ENCODE measurements at regions not wholly inside any gene's neighbourhood (a gene's known extent, or its start where the extent isn't known, plus 50 kb on each side); places are given as distances from the start of the nearest gene placed in this dataset.

GRCh38 chr2:219702796-219703545, 75.5 kb downstream of the SLC4A3 start:
- H3K79me2 ChIP-seq (ENCODE audit: control insufficient read depth, insufficient read depth, low read length): no peaks in the 10 kb centered on the region
- no peak overlapping the region for H3K9ac ChIP-seq (ENCODE audit: insufficient read depth in 1 of 2, low read depth in 2 of 2, low read length in 2 of 2)

More at GRCh38 chr2:219702796-219703545, 75.5 kb downstream of the SLC4A3 start:
- Histone ChIP-seq H4K20me1 (replicated peaks; ENCODE audit: control insufficient read depth, insufficient read depth, low read length) (no peaks in the 10 kb centered on the region), H3K4me3 (no peak overlapping the region), H3K4me2 (ENCODE audit: insufficient read depth, low read length) (no peak overlapping the region), H3K9me1 (ENCODE audit: control insufficient read depth, insufficient read depth, low read length) (no peaks in the 10 kb centered on the region), H3K9me3 (replicated peaks; ENCODE audit: control insufficient read depth, insufficient read depth, low read depth, low read length) (no peaks in the 10 kb centered on the region), H3K4me1 (replicated peaks in 1 of 2; ENCODE audit: control insufficient read depth in 2 of 2, insufficient read depth in 2 of 2, low read length in 2 of 2) (no peaks in the 10 kb centered on the region; a peak in 1 of 5 replicates), H2AFZ (ENCODE audit: low read depth, low read length) (no peak overlapping the region), H3K36me3 (ENCODE audit: control insufficient read depth, insufficient read depth, low read length) (no peaks in the 10 kb centered on the region), H3K27ac (ENCODE audit: extremely low read depth, low read depth, low read length) (no peak overlapping the region), H3K27me3 (ENCODE audit: control insufficient read depth in 2 of 2, insufficient read depth in 2 of 2, low read length in 2 of 2) (peaks cover 3 to 5% of the 10 kb centered on the region in 2 experiments; a peak in 4 of 5 replicates)
- no TSS peak for BruUV-seq (replicated peaks)
- 3% methylated on average over 6 of the region's 7 CpGs for WGBS (ENCODE audit: insufficient coverage, low coverage, missing lambda C conversion rate)
- TF ChIP-seq RBM14 (IDR thresholded peaks at IDR 0.05; ENCODE audit: borderline replicate concordance, insufficient read depth, low read depth, low read length) (no peak), ZNF143 (CRISPR knock-in tag; IDR thresholded peaks at IDR 0.05) (no peak), IRF1 (CRISPR knock-in tag; IDR thresholded peaks at IDR 0.05; ENCODE audit: borderline replicate concordance) (no peak), TBP (optimal IDR thresholded peaks at IDR 0.05; ENCODE audit: low read depth, low read length) (no peak), ZNF655 (CRISPR knock-in tag; IDR thresholded peaks at IDR 0.05) (no peak), POLR2AphosphoS2 (IDR thresholded peaks at IDR 0.05; ENCODE audit: low read length) (no peak), TARDBP (IDR thresholded peaks at IDR 0.05) (no peak), CHAMP1 (IDR thresholded peaks at IDR 0.05) (no peak), BRF2 (IDR thresholded peaks at IDR 0.05; ENCODE audit: borderline replicate concordance, insufficient read depth, insufficient read length) (no peak), PCBP1 (IDR thresholded peaks at IDR 0.05; ENCODE audit: low read depth, low read length, poor library complexity, severe bottlenecking) (no peak), BDP1 (IDR thresholded peaks at IDR 0.05; ENCODE audit: insufficient read depth, insufficient read length) (no peak), FOXP1 (CRISPR knock-in tag; IDR thresholded peaks at IDR 0.05) (no peak), MAFF (IDR thresholded peaks at IDR 0.05; ENCODE audit: low read length) (no peak), ZNF41 (CRISPR knock-in tag; conservative IDR thresholded peaks at IDR 0.05) (no peak), FOXJ3 (CRISPR knock-in tag; IDR thresholded peaks at IDR 0.05) (no peak), NCOA2 (IDR thresholded peaks at IDR 0.05; ENCODE audit: partially characterized antibody in 2 of 2) (no peak), CREB1 (IDR thresholded peaks at IDR 0.05) (no peak), CREB1 (CRISPR knock-in tag; IDR thresholded peaks at IDR 0.05) (no peak)
- POLR2A ChIA-PET: interaction anchor here (0.7 to 1.0 kb wide), 2 partner anchors 9 to 11 kb away, joined by 3 to 4 read pairs; no protein-coding TSS in a partner anchor
- intact Hi-C loops (cut with micrococcal nuclease): no loop called here
- in situ Hi-C loops (cut with MboI): no loop called here
- CTCF ChIA-PET (ENCODE audit: low intra/inter-chr PET ratio): interaction anchor here (1.5 kb wide), 1 partner anchor 14 kb away, joined by 3 read pairs; no protein-coding TSS in a partner anchor
- ATAC-seq (no peak), DNase-seq (ENCODE audit: extremely low read depth in 1 of 4, low spot score in 3 of 4) (no peak), FAIRE-seq (no peak)

Measured in K562 (cell line).